ENCODE measurements at regions not wholly inside any gene's neighbourhood (a gene's known extent, or its start where the extent isn't known, plus 50 kb on each side); places are given as distances from the start of the nearest gene placed in this dataset.
"Not testable (repeated sequence)": the region's sequence is repeated elsewhere in the genome, so short reads cannot be mapped to it uniquely, and the experiment has no call there.

DNA sequence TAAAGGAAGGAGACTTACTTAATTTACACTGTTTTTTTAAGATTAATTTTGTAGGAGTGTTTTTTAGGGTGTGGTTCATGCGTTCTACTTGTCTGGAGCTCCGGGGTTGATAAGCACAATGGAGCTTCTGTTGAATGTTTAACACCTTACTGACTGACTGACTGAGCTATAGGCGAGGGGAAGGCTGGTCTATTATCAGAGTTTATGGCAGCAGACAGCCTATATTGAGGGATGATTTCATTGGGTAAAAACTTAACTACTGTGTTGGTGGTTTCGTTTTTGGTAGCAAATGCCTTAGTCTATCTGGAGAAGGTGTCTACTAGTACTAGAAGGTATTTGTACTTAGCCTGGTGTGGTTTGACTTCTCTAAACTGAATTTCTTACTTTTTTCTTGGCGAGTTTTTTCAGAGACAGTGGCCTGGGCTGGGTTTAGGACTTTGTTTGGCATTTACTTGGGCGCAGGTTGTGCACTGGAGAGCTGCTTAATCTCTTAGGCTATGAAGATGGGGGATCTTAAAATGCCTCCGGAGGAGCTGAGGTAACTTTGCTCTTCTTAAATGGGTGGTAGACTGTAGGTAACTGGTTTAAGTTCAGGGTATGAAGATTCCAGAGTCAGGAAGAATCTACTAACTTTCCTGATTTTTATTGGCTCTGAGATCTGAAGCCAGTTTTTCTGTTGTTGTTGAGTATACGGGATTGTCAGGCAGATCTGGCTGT lies 130.2 kb downstream of the ART5 start:
- H3K36me3 ChIP-seq (ENCODE audit: control insufficient read depth in 4 of 4, insufficient read depth in 3 of 4, low read depth in 1 of 4, low read length in 3 of 4); DNase-seq (ENCODE audit: low spot score); H3K27me3 ChIP-seq (ENCODE audit: control insufficient read depth in 4 of 4, insufficient read depth in 4 of 4, low read length in 3 of 4); H3K4me3 ChIP-seq (ENCODE audit: low read depth in 1 of 3, low read length in 3 of 3); H3K9me3 ChIP-seq (ENCODE audit: control insufficient read depth in 4 of 4, low read length in 3 of 4); H3K4me1 ChIP-seq (ENCODE audit: control insufficient read depth in 4 of 4, insufficient read depth in 4 of 4, low read length in 3 of 4); H3K9ac ChIP-seq (ENCODE audit: low read depth in 1 of 2, low read length in 2 of 2); H3K27ac ChIP-seq (ENCODE audit: low read depth in 1 of 2, low read length in 2 of 2): not testable (repeated sequence)
- 43% methylated on average over 8 of the region's 8 CpGs for WGBS

- H3K27ac ChIP-seq (ENCODE audit: low read depth in 1 of 2, low read length in 2 of 2); DNase-seq (ENCODE audit: low spot score); H3K36me3 ChIP-seq (ENCODE audit: control insufficient read depth in 4 of 4, insufficient read depth in 3 of 4, low read depth in 1 of 4, low read length in 3 of 4); H3K27me3 ChIP-seq (ENCODE audit: control insufficient read depth in 4 of 4, insufficient read depth in 4 of 4, low read length in 3 of 4); H3K4me1 ChIP-seq (ENCODE audit: control insufficient read depth in 4 of 4, insufficient read depth in 4 of 4, low read length in 3 of 4); H3K9ac ChIP-seq (ENCODE audit: low read depth in 1 of 2, low read length in 2 of 2); H3K4me3 ChIP-seq (ENCODE audit: low read depth in 1 of 3, low read length in 3 of 3); H3K9me3 ChIP-seq (ENCODE audit: control insufficient read depth in 4 of 4, low read length in 3 of 4): not testable (repeated sequence)
- WGBS, result 37% methylated on average over 6 of the region's 6 CpGs
These were observed 130.6 kb upstream of the ZNF195 start for GRCh38 chr11:3509563-3509962.

GRCh38 chr11:3499198-3499597 lies 120.3 kb upstream of the ZNF195 start:
- not testable (repeated sequence) for H3K27me3 ChIP-seq (ENCODE audit: control insufficient read depth in 4 of 4, insufficient read depth in 4 of 4, low read length in 3 of 4); DNase-seq (ENCODE audit: low spot score); H3K9me3 ChIP-seq (ENCODE audit: control insufficient read depth in 4 of 4, low read length in 3 of 4); H3K36me3 ChIP-seq (ENCODE audit: control insufficient read depth in 4 of 4, insufficient read depth in 3 of 4, low read depth in 1 of 4, low read length in 3 of 4); H3K9ac ChIP-seq (ENCODE audit: low read depth in 1 of 2, low read length in 2 of 2); H3K4me3 ChIP-seq (ENCODE audit: low read depth in 1 of 3, low read length in 3 of 3); H3K4me1 ChIP-seq (ENCODE audit: control insufficient read depth in 4 of 4, insufficient read depth in 4 of 4, low read length in 3 of 4); H3K27ac ChIP-seq (ENCODE audit: low read depth in 1 of 2, low read length in 2 of 2)
- 68% methylated on average over 4 of the region's 4 CpGs for WGBS

- not testable (repeated sequence) for H3K27me3 ChIP-seq (ENCODE audit: control insufficient read depth in 4 of 4, insufficient read depth in 4 of 4, low read length in 3 of 4); H3K4me1 ChIP-seq (ENCODE audit: control insufficient read depth in 4 of 4, insufficient read depth in 4 of 4, low read length in 3 of 4); H3K9ac ChIP-seq (ENCODE audit: low read depth in 1 of 2, low read length in 2 of 2); H3K9me3 ChIP-seq (ENCODE audit: control insufficient read depth in 4 of 4, low read length in 3 of 4); H3K36me3 ChIP-seq (ENCODE audit: control insufficient read depth in 4 of 4, insufficient read depth in 3 of 4, low read depth in 1 of 4, low read length in 3 of 4); DNase-seq (ENCODE audit: low spot score); H3K27ac ChIP-seq (ENCODE audit: low read depth in 1 of 2, low read length in 2 of 2); H3K4me3 ChIP-seq (ENCODE audit: low read depth in 1 of 3, low read length in 3 of 3)
- 68% methylated on average over 4 of the region's 4 CpGs for WGBS
These were observed 119.4 kb upstream of the ZNF195 start for GRCh38 chr11:3498356-3498755.

GRCh38 chr11:3493152-3493551 lies 114.2 kb upstream of the ZNF195 start:
- H3K9me3 ChIP-seq (ENCODE audit: control insufficient read depth in 4 of 4, low read length in 3 of 4); H3K4me1 ChIP-seq (ENCODE audit: control insufficient read depth in 4 of 4, insufficient read depth in 4 of 4, low read length in 3 of 4); H3K27ac ChIP-seq (ENCODE audit: low read depth in 1 of 2, low read length in 2 of 2); H3K9ac ChIP-seq (ENCODE audit: low read depth in 1 of 2, low read length in 2 of 2); H3K36me3 ChIP-seq (ENCODE audit: control insufficient read depth in 4 of 4, insufficient read depth in 3 of 4, low read depth in 1 of 4, low read length in 3 of 4); H3K27me3 ChIP-seq (ENCODE audit: control insufficient read depth in 4 of 4, insufficient read depth in 4 of 4, low read length in 3 of 4); H3K4me3 ChIP-seq (ENCODE audit: low read depth in 1 of 3, low read length in 3 of 3); DNase-seq (ENCODE audit: low spot score): not testable (repeated sequence)
- 38% methylated on average over 1 of the region's 4 CpGs for WGBS

GRCh38 chr11:3488003-3488402 lies 109.1 kb upstream of the ZNF195 start:
- not testable (repeated sequence) for DNase-seq (ENCODE audit: low spot score); H3K4me3 ChIP-seq (ENCODE audit: low read depth in 1 of 3, low read length in 3 of 3); H3K4me1 ChIP-seq (ENCODE audit: control insufficient read depth in 4 of 4, insufficient read depth in 4 of 4, low read length in 3 of 4); H3K9me3 ChIP-seq (ENCODE audit: control insufficient read depth in 4 of 4, low read length in 3 of 4); H3K27ac ChIP-seq (ENCODE audit: low read depth in 1 of 2, low read length in 2 of 2); H3K9ac ChIP-seq (ENCODE audit: low read depth in 1 of 2, low read length in 2 of 2); H3K27me3 ChIP-seq (ENCODE audit: control insufficient read depth in 4 of 4, insufficient read depth in 4 of 4, low read length in 3 of 4); H3K36me3 ChIP-seq (ENCODE audit: control insufficient read depth in 4 of 4, insufficient read depth in 3 of 4, low read depth in 1 of 4, low read length in 3 of 4)
- WGBS, result 26% methylated on average over 2 of the region's 2 CpGs

DNA sequence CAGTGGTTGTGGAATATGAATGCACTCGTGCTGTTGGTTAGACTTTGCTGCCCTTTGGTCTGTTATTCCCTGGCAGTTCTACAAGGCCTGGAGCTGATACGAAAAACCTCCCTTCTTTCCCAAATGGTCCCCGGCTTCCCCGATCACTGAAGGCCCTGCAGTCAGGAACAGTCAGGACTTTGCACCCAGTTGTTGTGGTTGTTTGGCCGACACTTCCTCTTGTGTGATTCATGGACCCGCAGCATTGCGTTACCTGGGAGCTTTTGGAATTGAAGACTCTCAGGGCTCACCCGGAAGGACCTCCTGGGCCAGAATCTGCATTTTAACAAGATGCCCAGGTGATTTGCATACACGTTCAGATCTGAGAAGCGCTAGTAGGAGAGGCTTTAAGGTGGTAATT lies 106.8 kb upstream of the ZNF195 start:
- not testable (repeated sequence) for H3K9me3 ChIP-seq (ENCODE audit: control insufficient read depth in 4 of 4, low read length in 3 of 4); DNase-seq (ENCODE audit: low spot score); H3K9ac ChIP-seq (ENCODE audit: low read depth in 1 of 2, low read length in 2 of 2); H3K4me1 ChIP-seq (ENCODE audit: control insufficient read depth in 4 of 4, insufficient read depth in 4 of 4, low read length in 3 of 4); H3K27me3 ChIP-seq (ENCODE audit: control insufficient read depth in 4 of 4, insufficient read depth in 4 of 4, low read length in 3 of 4); H3K36me3 ChIP-seq (ENCODE audit: control insufficient read depth in 4 of 4, insufficient read depth in 3 of 4, low read depth in 1 of 4, low read length in 3 of 4); H3K27ac ChIP-seq (ENCODE audit: low read depth in 1 of 2, low read length in 2 of 2); H3K4me3 ChIP-seq (ENCODE audit: low read depth in 1 of 3, low read length in 3 of 3)
- 64% methylated on average over 10 of the region's 10 CpGs for WGBS

DNA sequence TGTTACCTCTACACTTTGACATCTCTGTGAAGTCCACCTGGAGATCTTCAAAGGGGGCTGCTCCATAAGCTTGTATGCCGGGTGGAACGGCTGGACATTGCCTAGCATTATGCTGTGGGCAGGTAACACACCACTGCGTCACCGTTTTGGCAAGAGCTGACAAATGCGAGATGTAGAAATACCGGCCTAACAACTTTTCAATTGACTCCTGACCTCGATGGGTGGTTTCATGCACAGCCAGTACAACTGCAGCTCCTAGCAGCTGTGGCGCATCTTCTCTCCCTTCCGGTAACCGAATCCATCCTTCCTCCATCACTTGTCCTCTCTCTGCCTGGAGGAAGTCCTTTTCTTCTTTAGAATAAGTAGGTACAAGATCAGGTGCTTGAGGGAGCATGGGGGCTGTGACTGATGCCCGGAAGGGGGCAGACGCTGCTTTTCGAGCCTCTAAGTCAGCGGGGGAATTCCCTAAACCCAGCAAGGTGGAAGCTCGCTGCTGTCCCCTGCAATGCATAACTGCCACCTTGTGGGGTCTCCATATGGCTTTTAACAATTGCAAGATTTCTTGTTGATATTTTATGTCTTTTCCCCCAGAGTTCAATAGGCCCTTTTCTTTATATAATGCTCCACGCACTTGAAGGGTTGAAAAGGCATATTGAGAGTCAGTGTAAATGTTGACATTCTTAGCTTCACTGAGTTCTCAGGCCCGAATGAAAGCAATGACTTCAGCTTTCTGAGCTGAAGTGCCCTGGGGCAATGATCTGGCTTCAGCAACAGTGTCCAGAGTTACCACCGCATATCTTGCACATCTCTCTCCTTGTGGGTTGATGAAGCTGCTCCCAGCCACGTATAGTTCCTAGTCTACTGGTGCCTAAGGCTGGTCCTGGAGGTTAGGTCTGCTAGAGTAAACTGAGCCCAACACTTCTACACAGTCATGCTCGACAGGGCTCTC lies 98.3 kb upstream of the ZNF195 start:
- DNase-seq (ENCODE audit: low spot score), result not testable (repeated sequence)
- 71% methylated on average over 20 of the region's 20 CpGs for WGBS

More for the DNA sequence above, 98.3 kb upstream of the ZNF195 start:
- H3K9me3 ChIP-seq (ENCODE audit: control insufficient read depth in 4 of 4, low read length in 3 of 4); H3K36me3 ChIP-seq (ENCODE audit: control insufficient read depth in 4 of 4, insufficient read depth in 3 of 4, low read depth in 1 of 4, low read length in 3 of 4); H3K27ac ChIP-seq (ENCODE audit: low read depth in 1 of 2, low read length in 2 of 2); H3K4me1 ChIP-seq (ENCODE audit: control insufficient read depth in 4 of 4, insufficient read depth in 4 of 4, low read length in 3 of 4); H3K27me3 ChIP-seq (ENCODE audit: control insufficient read depth in 4 of 4, insufficient read depth in 4 of 4, low read length in 3 of 4); H3K4me3 ChIP-seq (ENCODE audit: low read depth in 1 of 3, low read length in 3 of 3); H3K9ac ChIP-seq (ENCODE audit: low read depth in 1 of 2, low read length in 2 of 2): not testable (repeated sequence)

Data from liver (tissue), 6 donors.